ENCODE measurements at regions not wholly inside any gene's neighbourhood (a gene's known extent, or its start where the extent isn't known, plus 50 kb on each side); places are given as distances from the start of the nearest gene placed in this dataset.

DNA sequence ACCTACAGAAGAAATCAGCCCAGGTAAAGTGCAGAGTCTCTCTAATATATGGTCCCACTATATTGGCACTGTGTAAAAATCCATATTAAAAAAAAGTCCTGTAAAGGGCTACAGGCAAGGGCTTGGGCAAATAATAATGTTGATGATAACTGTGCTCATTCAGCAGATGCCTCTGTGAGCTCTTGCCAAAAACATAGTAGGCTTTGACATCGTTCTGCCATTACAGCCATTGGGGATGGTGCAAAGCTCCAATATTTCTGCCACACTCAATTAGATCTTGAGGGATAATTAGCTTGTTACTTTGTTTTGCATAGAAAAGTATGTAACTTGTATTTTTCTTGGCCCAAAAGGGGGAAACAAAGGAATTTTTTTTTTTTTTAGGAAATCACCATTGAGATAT lies 645.5 kb upstream of the FAM241A start:
- no peaks in the 10 kb centered on the region for H3K9me3 ChIP-seq
- ATAC-seq = no peak
- H3K36me3 ChIP-seq = no peaks in the 10 kb centered on the region
- no peaks in the 10 kb centered on the region for H3K4me1 ChIP-seq
- intact Hi-C loops (cut with DNase I) = no loop called here
- no peak for DNase-seq
- TF ChIP-seq, protein P1, sequence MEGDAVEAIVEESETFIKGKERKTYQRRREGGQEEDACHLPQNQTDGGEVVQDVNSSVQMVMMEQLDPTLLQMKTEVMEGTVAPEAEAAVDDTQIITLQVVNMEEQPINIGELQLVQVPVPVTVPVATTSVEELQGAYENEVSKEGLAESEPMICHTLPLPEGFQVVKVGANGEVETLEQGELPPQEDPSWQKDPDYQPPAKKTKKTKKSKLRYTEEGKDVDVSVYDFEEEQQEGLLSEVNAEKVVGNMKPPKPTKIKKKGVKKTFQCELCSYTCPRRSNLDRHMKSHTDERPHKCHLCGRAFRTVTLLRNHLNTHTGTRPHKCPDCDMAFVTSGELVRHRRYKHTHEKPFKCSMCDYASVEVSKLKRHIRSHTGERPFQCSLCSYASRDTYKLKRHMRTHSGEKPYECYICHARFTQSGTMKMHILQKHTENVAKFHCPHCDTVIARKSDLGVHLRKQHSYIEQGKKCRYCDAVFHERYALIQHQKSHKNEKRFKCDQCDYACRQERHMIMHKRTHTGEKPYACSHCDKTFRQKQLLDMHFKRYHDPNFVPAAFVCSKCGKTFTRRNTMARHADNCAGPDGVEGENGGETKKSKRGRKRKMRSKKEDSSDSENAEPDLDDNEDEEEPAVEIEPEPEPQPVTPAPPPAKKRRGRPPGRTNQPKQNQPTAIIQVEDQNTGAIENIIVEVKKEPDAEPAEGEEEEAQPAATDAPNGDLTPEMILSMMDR (IDR thresholded peaks at IDR 0.05) = no peak
- H3K27ac ChIP-seq = no peak overlapping the region
- no peaks in the 10 kb centered on the region for H3K27me3 ChIP-seq
- no peak overlapping the region for H3K4me3 ChIP-seq
- 51 to 60% methylated on average over 1 of the region's 1 CpG for WGBS, 2 donors
- FAIRE-seq = no peak

DNA sequence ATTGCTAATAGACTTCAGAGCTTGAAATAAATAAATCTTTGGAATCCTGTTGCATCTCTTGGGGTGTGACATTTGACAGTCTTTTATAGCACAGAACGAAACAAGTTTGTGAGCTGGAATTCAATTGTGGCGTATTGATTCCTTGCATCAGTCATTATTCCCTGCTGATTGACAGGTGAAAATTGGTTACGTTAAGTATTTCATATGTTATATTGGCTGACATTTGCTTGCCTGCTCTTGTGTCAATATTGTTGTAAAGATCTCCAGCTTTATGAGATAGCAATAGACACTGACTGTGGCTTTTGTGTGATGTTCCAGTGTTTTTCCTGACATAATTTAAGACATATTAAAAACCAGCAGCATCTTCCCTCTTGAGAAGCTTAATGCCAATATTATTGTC lies 644.4 kb upstream of the FAM241A start:
- TF ChIP-seq, protein P1 (IDR thresholded peaks at IDR 0.05) = no peak
- Histone ChIP-seq H3K27me3 (no peaks in the 10 kb centered on the region), H3K9me3 (no peaks in the 10 kb centered on the region), H3K4me1 (no peaks in the 10 kb centered on the region), H3K36me3 (no peaks in the 10 kb centered on the region), H3K27ac (no peak overlapping the region), H3K4me3 (no peak overlapping the region)
- no peak for ATAC-seq
- 42 to 56% methylated on average over 3 of the region's 3 CpGs for WGBS, 2 donors
- no peak for DNase-seq
- FAIRE-seq = no peak
- intact Hi-C loops (cut with DNase I) = no loop called here

DNA sequence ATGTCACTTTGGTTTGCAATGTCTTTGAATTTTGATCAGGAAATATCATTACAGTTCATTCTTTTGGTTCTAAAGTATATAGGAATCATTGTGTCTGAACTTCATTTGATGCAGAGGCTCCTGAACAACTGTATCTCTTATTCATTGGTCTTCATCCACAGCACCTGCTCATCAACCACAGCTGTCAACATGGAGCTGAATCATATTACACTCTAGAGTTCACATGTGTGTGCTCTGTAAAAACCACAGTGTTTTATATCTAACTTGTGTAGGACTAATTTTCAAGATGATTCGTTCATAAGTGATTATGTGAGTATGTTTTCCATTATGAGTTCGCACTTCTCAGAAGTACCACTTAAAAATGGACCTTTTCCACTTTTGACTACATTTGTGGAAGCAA lies 643.3 kb upstream of the FAM241A start:
- no peaks in the 10 kb centered on the region for H3K9me3 ChIP-seq
- 55 to 71% methylated on average over 2 of the region's 2 CpGs for WGBS, 2 donors
- no peaks in the 10 kb centered on the region for H3K36me3 ChIP-seq
- TF ChIP-seq, protein P1 (IDR thresholded peaks at IDR 0.05) = no peak
- intact Hi-C loops (cut with DNase I) = no loop called here
- H3K4me3 ChIP-seq = no peak overlapping the region
- no peaks in the 10 kb centered on the region for H3K4me1 ChIP-seq
- no peak overlapping the region for H3K27ac ChIP-seq
- DNase-seq (no peak), FAIRE-seq (no peak), ATAC-seq (no peak)
- no peaks in the 10 kb centered on the region for H3K27me3 ChIP-seq

DNA sequence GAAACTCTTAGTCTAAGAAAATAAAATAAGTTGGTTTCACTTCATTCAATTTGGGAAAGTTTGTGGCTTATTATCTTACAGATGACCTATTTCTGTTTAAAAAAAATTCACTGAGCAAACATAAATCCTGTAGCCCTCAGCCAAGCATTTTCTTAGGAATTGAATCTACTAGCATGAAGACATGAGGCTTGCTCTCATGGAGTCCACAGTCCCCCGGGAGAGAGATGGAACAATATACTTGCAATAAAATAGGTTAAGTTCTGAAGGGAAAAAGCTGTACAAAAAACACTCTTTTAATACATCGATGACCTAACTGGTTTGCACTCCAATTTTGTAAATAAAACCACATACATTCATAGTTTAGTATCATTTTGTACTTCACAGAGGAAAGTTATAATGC lies 642.6 kb upstream of the FAM241A start:
- Histone ChIP-seq H3K4me1 (no peaks in the 10 kb centered on the region), H3K36me3 (no peaks in the 10 kb centered on the region), H3K4me3 (no peak overlapping the region), H3K9me3 (no peaks in the 10 kb centered on the region), H3K27ac (no peak overlapping the region), H3K27me3 (no peaks in the 10 kb centered on the region)
- ATAC-seq = no peak
- DNase-seq = no peak
- intact Hi-C loops (cut with DNase I) = no loop called here
- 73 to 82% methylated on average over 2 of the region's 2 CpGs for WGBS, 2 donors
- TF ChIP-seq, protein P1 (IDR thresholded peaks at IDR 0.05) = no peak
- no peak for FAIRE-seq

DNA sequence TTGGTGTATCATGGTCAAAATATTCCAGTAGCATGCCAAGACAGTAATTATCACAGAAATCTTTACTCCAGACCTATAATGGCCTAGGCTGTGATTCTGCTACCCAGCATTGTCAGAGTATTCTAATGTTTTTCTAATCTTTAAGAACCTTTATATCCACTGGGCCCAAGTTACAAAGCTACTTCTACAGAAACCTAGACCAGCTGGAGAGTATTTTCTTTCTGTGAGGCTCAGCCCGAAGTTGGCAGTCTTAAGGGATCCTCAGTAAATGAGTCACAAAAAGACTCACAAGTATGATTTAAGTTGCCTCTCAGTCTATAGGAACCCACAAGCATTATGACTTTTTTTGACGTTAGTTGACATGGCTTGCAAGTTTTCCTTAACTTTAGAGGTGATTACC lies 638.5 kb upstream of the FAM241A start:
- Histone ChIP-seq H3K4me1 (no peaks in the 10 kb centered on the region), H3K27me3 (no peaks in the 10 kb centered on the region), H3K4me3 (no peak overlapping the region), H3K36me3 (no peaks in the 10 kb centered on the region), H3K9me3 (no peaks in the 10 kb centered on the region), H3K27ac (no peak overlapping the region)
- intact Hi-C loops (cut with DNase I) = no loop called here
- 52 to 73% methylated on average over 2 of the region's 2 CpGs for WGBS, 2 donors
- DNase-seq (no peak), ATAC-seq (no peak), FAIRE-seq (no peak)
- TF ChIP-seq, protein P1 (IDR thresholded peaks at IDR 0.05) = no peak
